Activated naive CD8-positive, alpha-beta T cell (primary cell): ENCODE measurements at regions not wholly inside any gene's neighbourhood (a gene's known extent, or its start where the extent isn't known, plus 50 kb on each side); places are given as distances from the start of the nearest gene placed in this dataset.
"Not testable (repeated sequence)": the region's sequence is repeated elsewhere in the genome, so short reads cannot be mapped to it uniquely, and the experiment has no call there.

ENCODE experiments used
- H3K27ac Mint-ChIP-seq: one replicate; pipeline ENCODE4 v1.8.0; 2021; ENCODE audit warnings: mixed read lengths
- H3K27me3 Mint-ChIP-seq: one replicate; pipeline ENCODE4 v1.8.0; 2021; ENCODE audit warnings: mixed read lengths
- H3K36me3 Mint-ChIP-seq: one replicate; pipeline ENCODE4 v1.8.0; 2021; ENCODE audit warnings: mixed read lengths
- H3K4me1 Mint-ChIP-seq: one replicate; pipeline ENCODE4 v1.8.0; 2021; ENCODE audit warnings: low read depth, mixed read lengths
- H3K4me3 Mint-ChIP-seq: one replicate; pipeline ENCODE4 v1.8.0; 2021; ENCODE audit warnings: mild to moderate bottlenecking, mixed read lengths
- H3K9me3 Mint-ChIP-seq: one replicate; pipeline ENCODE4 v1.8.0; 2021; ENCODE audit warnings: low read depth, mixed read lengths

DNA sequence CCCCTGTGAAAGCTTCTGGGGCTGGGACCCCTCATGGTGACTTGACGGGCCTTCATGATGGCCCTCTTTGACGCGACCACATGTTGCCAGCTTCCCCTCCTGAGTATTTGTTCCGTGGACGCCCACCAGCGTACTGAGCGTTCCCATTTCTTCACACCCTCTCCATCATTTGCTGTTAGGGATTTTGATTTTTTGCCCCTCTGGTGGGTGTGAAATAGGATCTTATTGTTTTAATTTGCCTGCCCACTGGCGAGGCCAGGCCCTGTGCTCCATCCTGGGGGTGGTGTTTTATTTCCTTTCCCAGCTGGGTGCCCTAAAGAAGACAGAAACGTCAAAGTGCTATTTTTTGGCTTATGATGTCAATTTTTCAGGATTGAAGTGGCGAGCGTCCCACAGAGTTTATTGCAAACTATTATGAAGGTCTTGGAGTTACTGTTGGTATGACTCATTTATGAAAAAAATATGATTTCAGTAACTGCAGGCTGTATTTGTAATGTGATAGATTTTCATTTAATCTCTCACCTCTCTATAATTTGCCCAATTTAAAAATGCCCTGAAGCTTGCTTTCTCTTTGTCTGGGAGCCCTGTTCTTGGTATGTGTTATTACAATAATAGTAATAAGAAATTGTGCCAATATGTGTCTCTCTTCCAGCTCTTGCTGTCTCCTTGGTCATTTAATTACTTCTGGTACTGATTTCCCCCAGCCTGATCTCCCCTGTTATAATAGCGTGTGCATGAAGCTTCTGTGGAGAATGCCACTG, 99.6 kb downstream of the SLC25A47 start:
- Mint-ChIP-seq H3K9me3 (no peaks in the 10 kb centered on the region), H3K36me3 (peaks cover 2% of the 10 kb centered on the region), H3K4me1 (peaks cover 13% of the 10 kb centered on the region), H3K27me3 (no peaks in the 10 kb centered on the region), H3K27ac (no peak overlapping the region), H3K4me3 (no peak overlapping the region)

DNA sequence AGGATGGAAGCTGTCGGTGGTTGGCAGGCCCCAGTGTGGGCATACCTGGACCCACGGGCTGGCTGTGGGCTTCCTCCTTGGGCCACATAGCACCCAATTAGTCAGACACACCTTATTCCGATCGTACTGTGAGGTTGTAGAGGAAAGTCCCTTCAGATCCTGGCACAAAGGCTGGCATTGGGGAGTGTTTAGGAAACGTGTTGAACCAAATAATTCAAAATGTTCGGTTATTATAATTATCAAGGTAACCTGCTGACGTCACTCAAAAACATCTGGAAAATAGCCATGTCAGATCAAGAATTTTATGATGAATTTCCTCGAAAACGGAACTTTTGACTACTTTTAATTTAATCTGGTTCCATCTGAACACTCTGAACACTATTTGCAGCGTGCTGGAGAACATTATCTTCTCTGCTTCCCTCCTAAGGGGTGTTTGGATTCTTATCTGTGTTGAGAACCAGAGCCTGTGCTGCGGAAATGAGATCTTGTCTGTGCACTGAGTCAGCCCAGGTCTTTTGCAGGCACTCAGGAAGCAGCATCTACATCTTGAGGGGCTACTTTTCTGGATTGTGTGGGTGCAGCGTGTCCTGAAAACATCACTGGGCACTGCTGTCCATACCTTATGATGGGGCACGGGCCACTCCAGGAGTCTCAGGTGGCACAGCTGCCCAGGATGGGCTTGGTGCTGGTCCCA, 100.3 kb downstream of the SLC25A47 start:
- Mint-ChIP-seq H3K36me3 (peaks cover 2% of the 10 kb centered on the region), H3K27me3 (no peaks in the 10 kb centered on the region), H3K27ac (no peak overlapping the region), H3K9me3 (no peaks in the 10 kb centered on the region), H3K4me3 (no peak overlapping the region), H3K4me1 (peaks cover 13% of the 10 kb centered on the region)

DNA sequence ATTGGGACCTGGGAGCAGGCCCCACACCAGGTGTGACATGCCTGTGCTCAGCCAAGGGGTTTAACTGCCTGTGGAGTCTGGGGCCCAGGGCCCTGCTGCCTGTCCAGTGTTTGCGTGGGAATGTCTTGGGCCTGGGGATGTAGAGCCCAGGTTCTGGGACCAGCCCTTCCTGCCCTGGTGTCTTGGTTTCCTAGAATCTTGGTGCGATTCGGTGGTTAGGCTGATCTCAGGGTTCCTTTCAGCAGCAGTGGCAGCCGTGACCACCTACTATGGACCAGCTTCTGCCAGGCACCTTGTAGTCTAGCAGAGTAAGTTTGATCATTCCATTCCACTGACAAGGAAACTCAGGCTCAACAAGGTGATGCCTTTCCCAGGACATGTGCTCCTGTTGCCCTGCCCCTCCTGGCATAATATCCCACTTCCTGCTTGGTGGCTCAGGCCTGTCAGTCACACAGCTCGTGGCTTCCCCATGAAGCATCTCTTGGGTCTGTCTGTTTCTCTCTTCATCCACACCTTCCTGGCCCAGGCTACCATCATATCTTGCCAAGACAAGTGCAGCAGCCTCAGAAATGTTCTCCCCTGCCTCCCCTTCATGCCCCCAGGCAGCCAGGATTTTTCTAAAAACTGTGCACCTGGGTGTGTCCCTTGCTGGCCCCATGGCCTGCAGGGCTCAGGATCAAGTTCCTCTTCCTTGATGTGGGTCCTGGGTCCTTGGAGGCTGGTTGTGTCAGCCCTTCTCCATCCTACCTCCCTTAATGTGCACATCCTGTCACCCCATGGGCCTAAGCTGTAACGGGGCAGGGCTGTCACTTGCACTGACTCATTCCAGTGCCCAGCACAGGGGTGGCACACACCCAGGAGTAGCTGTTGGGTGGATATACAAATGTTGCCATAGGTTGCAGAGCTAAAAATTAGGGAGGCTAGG, 101.6 kb downstream of the SLC25A47 start:
- Mint-ChIP-seq H3K27me3 (no peaks in the 10 kb centered on the region), H3K36me3 (no peaks in the 10 kb centered on the region), H3K27ac (no peak overlapping the region), H3K4me1 (peaks cover 13% of the 10 kb centered on the region), H3K4me3 (no peak overlapping the region), H3K9me3 (no peaks in the 10 kb centered on the region)

DNA sequence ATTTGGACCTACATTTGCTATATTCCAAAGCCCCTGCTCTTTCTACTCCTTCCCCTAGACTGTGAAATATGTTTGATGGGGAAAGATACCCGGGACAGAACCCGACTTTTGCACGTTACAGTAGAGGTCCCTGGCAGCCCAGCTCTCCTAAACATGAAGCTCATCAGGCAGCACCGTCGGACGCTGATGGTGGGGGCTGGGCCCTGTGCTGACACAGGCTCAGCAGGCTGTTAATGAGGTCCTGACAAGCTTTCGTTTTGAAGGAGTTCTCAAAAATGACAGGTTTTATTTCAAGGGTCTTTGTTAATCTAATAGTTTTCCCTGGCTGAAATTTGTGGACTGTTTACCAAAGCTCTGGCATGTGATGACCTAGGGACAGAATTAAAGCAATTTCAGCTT, 102.3 kb downstream of the SLC25A47 start:
- peaks cover 13% of the 10 kb centered on the region for H3K4me1 Mint-ChIP-seq
- no peaks in the 10 kb centered on the region for H3K27me3 Mint-ChIP-seq
- H3K36me3 Mint-ChIP-seq, result peaks cover 2% of the 10 kb centered on the region
- no peaks in the 10 kb centered on the region for H3K9me3 Mint-ChIP-seq
- no peak overlapping the region for H3K27ac Mint-ChIP-seq
- no peak overlapping the region for H3K4me3 Mint-ChIP-seq

DNA sequence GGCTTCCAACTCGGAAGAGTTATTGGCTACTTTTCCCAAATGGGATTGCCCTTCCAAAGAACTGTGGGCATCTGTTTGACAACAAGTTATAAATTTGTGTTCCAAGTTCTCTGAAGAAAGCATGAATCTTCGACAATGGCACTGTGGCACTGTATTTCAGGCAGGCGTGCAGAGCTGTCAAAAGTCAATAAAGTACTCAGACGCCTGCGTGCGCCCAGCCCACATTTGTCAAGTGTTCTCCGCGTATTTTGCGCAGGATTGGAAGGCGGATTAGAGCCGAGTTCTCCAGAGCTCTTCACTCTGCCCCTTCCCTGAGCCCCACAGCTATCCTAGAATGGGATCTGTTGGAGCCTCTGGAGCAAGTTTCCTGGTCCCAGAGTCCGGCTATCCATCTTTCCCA, 103.2 kb downstream of the SLC25A47 start:
- Mint-ChIP-seq H3K4me1 (peaks cover 11% of the 10 kb centered on the region), H3K27ac (no peak overlapping the region), H3K9me3 (no peaks in the 10 kb centered on the region), H3K36me3 (peaks cover 2% of the 10 kb centered on the region), H3K27me3 (no peaks in the 10 kb centered on the region), H3K4me3 (no peak overlapping the region)

DNA sequence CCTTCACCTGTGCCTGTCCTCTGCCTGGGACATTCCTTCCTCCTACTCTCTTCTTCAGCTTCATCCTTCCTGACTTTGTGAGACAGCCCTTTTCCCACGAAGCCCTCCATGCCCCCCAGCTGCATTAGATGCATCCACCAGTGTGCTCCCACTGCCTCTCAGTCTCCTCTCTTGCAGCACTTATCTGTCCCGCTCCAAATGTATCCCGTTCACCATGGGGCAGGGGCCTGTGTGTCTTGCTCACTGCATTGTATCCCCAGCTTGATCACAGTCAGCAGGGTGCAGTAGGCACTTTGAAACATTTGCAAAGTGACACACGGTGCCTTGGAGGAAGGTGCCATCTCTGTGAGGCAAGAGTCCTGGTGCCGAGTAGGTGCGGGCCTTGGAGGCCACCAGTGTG, 104.0 kb downstream of the SLC25A47 start:
- H3K36me3 Mint-ChIP-seq, result peaks cover 2% of the 10 kb centered on the region
- no peaks in the 10 kb centered on the region for H3K27me3 Mint-ChIP-seq
- peaks cover 11% of the 10 kb centered on the region for H3K4me1 Mint-ChIP-seq
- H3K4me3 Mint-ChIP-seq, result no peak overlapping the region
- no peaks in the 10 kb centered on the region for H3K9me3 Mint-ChIP-seq
- no peak overlapping the region for H3K27ac Mint-ChIP-seq

DNA sequence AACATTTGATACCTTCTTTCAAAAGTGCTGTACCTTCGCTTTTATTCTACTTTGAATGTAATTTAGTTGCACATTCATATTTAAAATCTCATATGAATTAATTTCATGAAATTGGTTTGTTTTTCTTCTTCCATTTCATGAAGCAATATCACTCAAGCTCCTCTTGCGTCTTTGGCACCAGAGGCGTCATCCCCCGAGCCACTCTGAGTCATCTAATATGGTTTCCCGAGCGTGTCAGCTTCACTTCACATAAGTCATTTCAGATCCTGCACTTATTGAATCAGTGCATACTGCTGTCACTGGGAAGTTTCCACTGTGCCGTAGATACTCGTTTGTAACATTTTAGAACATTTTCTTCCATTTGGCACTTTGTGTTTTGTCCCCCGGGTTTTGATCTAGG, 105.6 kb downstream of the SLC25A47 start:
- H3K4me3 Mint-ChIP-seq, result no peak overlapping the region
- no peaks in the 10 kb centered on the region for H3K27me3 Mint-ChIP-seq
- H3K36me3 Mint-ChIP-seq, result peaks cover 3% of the 10 kb centered on the region
- H3K4me1 Mint-ChIP-seq, result peaks cover 8% of the 10 kb centered on the region
- no peaks in the 10 kb centered on the region for H3K9me3 Mint-ChIP-seq
- H3K27ac Mint-ChIP-seq, result no peak overlapping the region

DNA sequence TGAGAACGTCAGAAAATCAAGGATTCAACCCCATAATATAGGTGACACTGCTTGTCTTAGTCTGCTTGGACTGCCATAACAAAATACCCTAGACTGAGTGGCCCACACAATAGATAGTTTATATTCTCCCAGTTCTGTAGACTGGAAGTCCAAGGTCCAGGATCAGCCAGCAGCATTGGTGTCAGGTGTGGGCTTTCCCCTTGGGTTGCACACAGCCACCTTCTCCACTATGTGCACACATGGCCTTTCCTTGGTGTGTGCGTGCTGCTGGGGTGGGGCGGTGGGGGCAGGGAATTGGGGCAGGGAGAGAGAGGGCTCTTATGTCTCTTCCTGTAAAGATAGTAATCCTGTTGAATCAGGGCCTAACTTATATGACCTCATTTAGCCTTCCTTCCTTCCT, 106.4 kb downstream of the SLC25A47 start:
- Mint-ChIP-seq H3K36me3 (peaks cover 3% of the 10 kb centered on the region), H3K4me1 (peaks cover 8% of the 10 kb centered on the region), H3K4me3 (no peak overlapping the region), H3K27me3 (no peaks in the 10 kb centered on the region), H3K27ac (no peak overlapping the region), H3K9me3 (no peaks in the 10 kb centered on the region)

DNA sequence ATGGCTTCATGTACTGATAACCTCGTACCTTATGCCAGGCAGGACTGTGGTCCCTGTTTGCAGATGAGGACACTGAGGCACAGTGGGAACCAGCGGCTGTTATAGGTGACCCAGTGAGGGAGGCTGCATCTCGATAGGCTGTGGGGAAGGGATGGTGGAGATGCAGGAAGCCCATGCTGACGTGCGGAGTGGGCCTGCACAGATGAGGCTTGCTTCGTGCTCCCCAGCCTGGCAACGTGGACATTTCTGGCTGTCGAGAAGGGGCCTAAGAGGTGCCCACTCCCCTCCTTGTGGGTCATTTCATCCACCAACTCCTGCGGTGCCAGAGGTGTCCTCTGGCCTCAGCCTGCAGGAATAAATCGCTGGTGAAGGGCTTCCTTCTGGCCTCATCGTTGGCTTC, 107.4 kb downstream of the SLC25A47 start:
- H3K27me3 Mint-ChIP-seq, result no peaks in the 10 kb centered on the region
- H3K27ac Mint-ChIP-seq, result no peak overlapping the region
- no peaks in the 10 kb centered on the region for H3K4me1 Mint-ChIP-seq
- H3K4me3 Mint-ChIP-seq, result no peak overlapping the region
- H3K36me3 Mint-ChIP-seq, result peaks cover 3% of the 10 kb centered on the region
- H3K9me3 Mint-ChIP-seq, result no peaks in the 10 kb centered on the region

DNA sequence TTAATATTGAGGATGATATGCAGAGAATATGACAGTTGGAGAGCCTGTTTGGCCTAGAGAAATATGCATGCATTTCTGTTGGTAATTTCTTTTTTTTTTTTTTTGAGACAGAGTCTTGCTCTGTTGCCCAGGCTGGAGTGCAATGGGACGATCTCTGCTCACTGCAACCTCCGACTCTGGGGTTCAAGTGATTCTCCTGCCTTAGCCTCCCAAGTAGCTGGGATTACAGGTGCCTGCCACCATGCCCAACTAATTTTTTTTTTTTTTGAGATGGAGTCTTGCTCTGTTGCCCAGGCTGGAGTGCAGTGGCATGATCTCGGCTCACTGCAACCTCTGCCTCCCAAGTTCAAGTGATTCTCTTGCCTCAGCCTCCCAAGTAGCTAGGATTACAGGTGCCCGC, 108.3 kb downstream of the SLC25A47 start:
- H3K36me3 Mint-ChIP-seq, H3K4me3 Mint-ChIP-seq, H3K27ac Mint-ChIP-seq, H3K27me3 Mint-ChIP-seq, H3K9me3 Mint-ChIP-seq, H3K4me1 Mint-ChIP-seq: not testable (repeated sequence)

DNA sequence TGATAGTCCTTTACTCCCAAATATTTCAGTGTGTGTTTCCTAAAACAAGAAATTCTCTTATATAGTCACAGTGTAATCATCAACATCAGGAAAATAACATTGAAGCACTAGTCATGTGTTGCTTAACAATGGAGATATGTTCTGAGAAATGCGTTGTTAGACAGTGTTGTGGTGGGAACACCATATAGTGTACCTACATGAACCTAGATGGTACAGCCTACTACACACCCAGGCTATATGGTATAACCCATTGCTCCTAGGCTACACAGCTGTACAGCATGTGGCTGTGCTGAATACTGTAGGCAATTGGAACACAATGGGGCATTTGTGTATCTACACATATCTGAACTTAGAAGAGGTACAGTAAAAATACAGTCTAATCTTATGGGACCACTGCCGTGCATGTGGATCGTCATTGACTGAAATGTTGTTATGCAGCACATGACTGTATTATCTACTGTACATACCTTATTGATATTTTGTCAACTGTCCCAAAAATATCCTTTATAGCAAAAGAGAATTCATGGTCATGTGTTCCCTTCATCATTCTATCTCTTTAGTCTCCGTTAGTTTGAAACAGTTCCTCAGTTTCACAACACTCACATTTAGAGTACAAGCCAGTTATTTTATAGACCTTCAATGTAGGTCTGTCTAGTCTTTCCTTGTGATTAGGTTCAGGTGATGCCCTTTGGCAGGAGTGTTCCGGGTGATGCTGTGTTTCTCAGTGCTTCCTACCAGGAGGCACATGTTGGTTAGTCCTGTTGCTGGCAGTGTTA, 109.7 kb downstream of the SLC25A47 start:
- Mint-ChIP-seq H3K27me3 (no peaks in the 10 kb centered on the region), H3K27ac (no peak overlapping the region), H3K4me3 (no peak overlapping the region), H3K4me1 (peaks cover 5% of the 10 kb centered on the region), H3K9me3 (no peaks in the 10 kb centered on the region), H3K36me3 (peaks cover 3% of the 10 kb centered on the region)

DNA sequence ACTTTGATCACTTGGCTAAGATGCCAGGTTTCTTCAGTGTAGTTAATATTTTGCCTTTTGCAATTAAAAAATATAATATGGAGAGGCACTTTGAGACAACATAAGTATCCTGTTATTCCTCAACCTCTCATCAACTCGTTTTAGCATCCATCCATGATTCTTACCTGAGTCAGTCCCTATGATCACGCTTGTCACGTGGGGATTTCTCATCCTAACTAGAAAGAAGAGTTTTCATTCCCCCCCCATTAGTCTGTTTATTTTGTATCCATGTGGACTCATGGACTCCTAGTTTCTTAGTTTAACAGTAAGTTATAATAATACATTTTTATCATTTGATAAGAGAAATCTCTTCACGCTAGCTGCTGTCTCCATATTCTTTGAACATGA, 110.3 kb downstream of the SLC25A47 start:
- Mint-ChIP-seq H3K36me3 (peaks cover 3% of the 10 kb centered on the region), H3K27me3 (no peaks in the 10 kb centered on the region), H3K4me1 (peaks cover 10% of the 10 kb centered on the region), H3K27ac (no peak overlapping the region), H3K4me3 (no peak overlapping the region), H3K9me3 (no peaks in the 10 kb centered on the region)

DNA sequence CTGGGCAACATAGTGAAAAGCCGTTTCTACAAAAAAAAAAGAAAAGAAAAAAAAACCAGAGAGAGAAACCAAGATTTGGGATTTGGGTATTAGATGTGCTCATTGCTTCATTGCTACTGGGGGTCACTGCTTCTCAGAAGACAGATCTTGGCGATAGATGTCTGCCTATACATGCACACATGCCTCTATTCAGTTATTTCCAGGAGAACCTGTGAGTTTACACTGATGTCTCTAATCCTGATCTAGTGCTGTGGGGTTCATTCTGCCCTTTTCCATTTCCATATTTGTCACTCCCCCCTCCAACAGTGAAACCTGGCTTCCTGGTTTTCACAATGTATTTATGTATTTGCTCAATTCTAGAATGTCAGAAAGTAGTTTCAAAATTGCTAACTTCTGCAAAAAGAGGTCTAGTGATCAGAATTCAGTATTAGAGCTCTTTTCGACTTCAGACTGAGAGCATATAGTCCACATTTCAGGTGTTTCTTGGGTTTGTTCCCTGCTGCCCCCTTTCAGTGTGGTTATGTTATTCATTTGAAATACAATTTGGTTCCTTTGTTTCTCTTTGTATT, 111.0 kb downstream of the SLC25A47 start:
- H3K4me3 Mint-ChIP-seq, result no peak overlapping the region
- H3K4me1 Mint-ChIP-seq, result peaks cover 17% of the 10 kb centered on the region
- no peaks in the 10 kb centered on the region for H3K9me3 Mint-ChIP-seq
- H3K36me3 Mint-ChIP-seq, result peaks cover 3% of the 10 kb centered on the region
- no peaks in the 10 kb centered on the region for H3K27me3 Mint-ChIP-seq
- no peak overlapping the region for H3K27ac Mint-ChIP-seq

DNA sequence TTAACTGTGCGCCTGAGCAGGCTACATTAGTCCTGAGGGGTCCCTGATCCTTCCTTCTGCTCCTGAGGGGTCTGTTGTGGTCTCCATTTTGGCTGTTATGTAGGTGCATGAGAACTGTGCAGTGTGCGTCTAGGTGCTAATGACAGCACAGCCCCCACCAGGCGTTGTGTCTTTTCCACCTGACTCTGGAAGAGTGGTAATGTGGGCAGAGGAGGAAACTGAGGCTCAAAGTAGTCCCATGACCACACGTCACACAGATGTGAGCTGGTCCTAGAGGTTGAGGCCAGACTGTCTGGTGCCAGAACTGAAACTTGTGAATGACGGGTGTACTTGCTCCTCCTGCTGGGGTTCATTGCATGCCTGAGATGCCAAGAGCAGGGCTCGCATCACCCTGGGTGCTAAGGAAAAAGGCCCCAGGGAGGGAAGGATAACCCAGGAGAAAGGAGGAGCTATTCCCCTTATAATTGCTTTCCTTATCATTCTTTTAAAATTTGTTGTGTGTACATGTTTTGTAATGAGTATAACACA, 111.8 kb downstream of the SLC25A47 start:
- H3K4me1 Mint-ChIP-seq, result peaks cover 25% of the 10 kb centered on the region
- no peak overlapping the region for H3K27ac Mint-ChIP-seq
- H3K27me3 Mint-ChIP-seq, result no peaks in the 10 kb centered on the region
- H3K9me3 Mint-ChIP-seq, result no peaks in the 10 kb centered on the region
- H3K4me3 Mint-ChIP-seq, result no peak overlapping the region
- H3K36me3 Mint-ChIP-seq, result peaks cover 3% of the 10 kb centered on the region
